ENCODE measurements at regions not wholly inside any gene's neighbourhood (a gene's known extent, or its start where the extent isn't known, plus 50 kb on each side); places are given as distances from the start of the nearest gene placed in this dataset.

DNA sequence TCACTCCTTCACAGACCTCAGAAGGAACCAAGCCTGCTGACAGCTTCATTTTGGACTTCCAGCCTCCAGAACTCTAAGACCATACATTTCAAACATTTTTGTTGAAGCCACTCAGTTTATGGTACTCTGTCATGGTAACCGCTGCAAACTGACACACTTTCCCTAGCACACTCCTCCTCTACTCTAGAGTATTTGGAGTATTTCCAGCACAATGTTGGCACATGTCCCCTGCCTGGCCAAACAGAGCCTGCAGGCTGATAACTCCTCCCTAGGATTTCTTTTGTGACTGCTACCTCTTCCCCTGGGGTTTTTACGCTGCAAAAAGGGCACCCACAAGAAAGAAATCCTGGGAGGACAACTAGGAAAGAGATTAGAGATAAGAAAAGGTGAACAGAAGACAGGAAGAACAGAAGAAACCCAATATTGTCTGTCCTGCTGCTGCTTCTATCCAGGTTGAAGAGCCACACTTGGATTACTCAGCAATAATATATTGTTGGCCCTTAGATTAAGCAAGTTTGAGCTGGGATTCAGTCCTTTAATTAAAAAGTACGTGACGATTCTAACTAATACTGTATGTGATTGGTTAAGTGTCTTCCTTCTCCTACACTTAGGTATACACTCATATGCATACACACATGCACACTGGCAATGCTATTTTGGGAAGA is 844.1 kb downstream of the LTN1 start:
- TF ChIP-seq, protein P1, sequence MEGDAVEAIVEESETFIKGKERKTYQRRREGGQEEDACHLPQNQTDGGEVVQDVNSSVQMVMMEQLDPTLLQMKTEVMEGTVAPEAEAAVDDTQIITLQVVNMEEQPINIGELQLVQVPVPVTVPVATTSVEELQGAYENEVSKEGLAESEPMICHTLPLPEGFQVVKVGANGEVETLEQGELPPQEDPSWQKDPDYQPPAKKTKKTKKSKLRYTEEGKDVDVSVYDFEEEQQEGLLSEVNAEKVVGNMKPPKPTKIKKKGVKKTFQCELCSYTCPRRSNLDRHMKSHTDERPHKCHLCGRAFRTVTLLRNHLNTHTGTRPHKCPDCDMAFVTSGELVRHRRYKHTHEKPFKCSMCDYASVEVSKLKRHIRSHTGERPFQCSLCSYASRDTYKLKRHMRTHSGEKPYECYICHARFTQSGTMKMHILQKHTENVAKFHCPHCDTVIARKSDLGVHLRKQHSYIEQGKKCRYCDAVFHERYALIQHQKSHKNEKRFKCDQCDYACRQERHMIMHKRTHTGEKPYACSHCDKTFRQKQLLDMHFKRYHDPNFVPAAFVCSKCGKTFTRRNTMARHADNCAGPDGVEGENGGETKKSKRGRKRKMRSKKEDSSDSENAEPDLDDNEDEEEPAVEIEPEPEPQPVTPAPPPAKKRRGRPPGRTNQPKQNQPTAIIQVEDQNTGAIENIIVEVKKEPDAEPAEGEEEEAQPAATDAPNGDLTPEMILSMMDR (IDR thresholded peaks at IDR 0.05): no peak
- TF ChIP-seq POLR2A (IDR thresholded peaks at IDR 0.05): no peak
